Ovary (tissue), 3 donors: ENCODE measurements at regions not wholly inside any gene's neighbourhood (a gene's known extent, or its start where the extent isn't known, plus 50 kb on each side); places are given as distances from the start of the nearest gene placed in this dataset.

Source experiments
- EP300 ChIP-seq: sonication (generic); formaldehyde crosslinking; IDR thresholded peaks from one replicate; pipeline ENCODE4 v1.6.1; 2017; ENCODE audit warnings: antibody characterized with exemption
- POLR2A ChIP-seq: fragments of 450-650 bp; IDR thresholded peaks from one replicate; pipeline ENCODE4 v1.6.1; 2017; ENCODE audit warnings: antibody characterized with exemption, mild to moderate bottlenecking, moderate library complexity
- TF ChIP-seq, protein P1 (sequence below), 3 donors: fragments of 450-650 bp in 2 of 3; fragments of 200-600 bp in 1 of 3; IDR thresholded peaks; one replicate each; pipeline versions ENCODE4 v1.5.1 to v1.8.0; 2016 to 2022; ENCODE audit warnings: antibody characterized with exemption in 3 of 3, mild to moderate bottlenecking in 1 of 3
- donor health status: DM: no; HTN: no; CAD: no.

DNA sequence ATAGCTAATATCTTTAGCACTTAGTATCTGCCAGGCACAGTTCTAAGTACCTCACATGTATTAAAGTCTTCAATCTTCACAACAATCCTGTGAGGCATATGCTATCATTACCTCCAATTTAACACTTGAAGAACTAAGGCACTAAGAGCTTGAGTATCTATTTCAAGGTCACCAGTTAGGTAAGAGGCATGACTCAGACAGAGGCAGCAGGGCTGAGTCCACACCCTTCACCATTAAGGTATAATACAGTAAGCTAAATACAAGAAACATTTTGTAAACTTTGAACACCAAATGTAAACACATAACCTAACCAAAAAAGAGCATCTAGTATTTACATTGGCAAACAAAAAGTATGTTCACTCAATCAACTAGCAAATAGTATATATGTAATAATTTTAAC lies 1410.9 kb downstream of the PCDH18 start:
- TF ChIP-seq, protein P1, sequence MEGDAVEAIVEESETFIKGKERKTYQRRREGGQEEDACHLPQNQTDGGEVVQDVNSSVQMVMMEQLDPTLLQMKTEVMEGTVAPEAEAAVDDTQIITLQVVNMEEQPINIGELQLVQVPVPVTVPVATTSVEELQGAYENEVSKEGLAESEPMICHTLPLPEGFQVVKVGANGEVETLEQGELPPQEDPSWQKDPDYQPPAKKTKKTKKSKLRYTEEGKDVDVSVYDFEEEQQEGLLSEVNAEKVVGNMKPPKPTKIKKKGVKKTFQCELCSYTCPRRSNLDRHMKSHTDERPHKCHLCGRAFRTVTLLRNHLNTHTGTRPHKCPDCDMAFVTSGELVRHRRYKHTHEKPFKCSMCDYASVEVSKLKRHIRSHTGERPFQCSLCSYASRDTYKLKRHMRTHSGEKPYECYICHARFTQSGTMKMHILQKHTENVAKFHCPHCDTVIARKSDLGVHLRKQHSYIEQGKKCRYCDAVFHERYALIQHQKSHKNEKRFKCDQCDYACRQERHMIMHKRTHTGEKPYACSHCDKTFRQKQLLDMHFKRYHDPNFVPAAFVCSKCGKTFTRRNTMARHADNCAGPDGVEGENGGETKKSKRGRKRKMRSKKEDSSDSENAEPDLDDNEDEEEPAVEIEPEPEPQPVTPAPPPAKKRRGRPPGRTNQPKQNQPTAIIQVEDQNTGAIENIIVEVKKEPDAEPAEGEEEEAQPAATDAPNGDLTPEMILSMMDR (IDR thresholded peaks at IDR 0.05), result no peak
- TF ChIP-seq EP300 (no peak), POLR2A (no peak)
